ENCODE measurements at regions not wholly inside any gene's neighbourhood (a gene's known extent, or its start where the extent isn't known, plus 50 kb on each side); places are given as distances from the start of the nearest gene placed in this dataset.

DNA sequence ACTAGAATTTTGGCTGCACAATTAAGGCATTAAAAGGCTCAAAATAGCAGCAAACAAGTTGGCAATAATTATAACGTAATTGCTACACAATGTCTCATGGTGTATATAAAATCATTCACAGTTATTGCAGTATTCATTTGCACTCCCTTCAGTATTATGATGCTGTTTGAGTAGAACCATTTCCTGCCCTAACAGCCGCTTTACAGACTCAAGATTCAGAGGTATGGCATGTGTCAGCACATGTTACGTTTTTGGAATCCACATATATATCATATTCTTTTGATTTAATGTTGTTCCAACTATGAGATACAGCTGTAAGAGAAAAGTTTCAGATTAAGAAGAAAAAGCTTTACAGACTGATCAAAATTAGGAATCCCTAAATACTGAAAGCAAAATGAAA, 56.3 kb upstream of the NCKAP5 start:
- Histone ChIP-seq H3F3A (replicated peaks; ENCODE audit: low read depth) (no peaks in the 10 kb centered on the region), H3K36me3 (ENCODE audit: insufficient read depth) (no peaks in the 10 kb centered on the region), H3K27me3 (ENCODE audit: insufficient read depth) (no peaks in the 10 kb centered on the region), H4K20me1 (replicated peaks; ENCODE audit: insufficient read depth) (no peaks in the 10 kb centered on the region), H3K79me2 (replicated peaks; ENCODE audit: insufficient read depth) (no peaks in the 10 kb centered on the region), H3K27ac (ENCODE audit: low read depth) (no peak overlapping the region), H3K4me2 (no peak overlapping the region), H3K4me3 (no peak overlapping the region), H2AFZ (no peak overlapping the region), H3K9me2 (ENCODE audit: insufficient read depth) (peaks cover 8% of the 10 kb centered on the region; the same call in 1 of the 2 replicates), H3K4me1 (ENCODE audit: insufficient read depth) (peaks cover 13% of the 10 kb centered on the region)
- DNase-seq (ENCODE audit: low spot score) (no peak), ATAC-seq (no peak)
- TF ChIP-seq, protein P1, sequence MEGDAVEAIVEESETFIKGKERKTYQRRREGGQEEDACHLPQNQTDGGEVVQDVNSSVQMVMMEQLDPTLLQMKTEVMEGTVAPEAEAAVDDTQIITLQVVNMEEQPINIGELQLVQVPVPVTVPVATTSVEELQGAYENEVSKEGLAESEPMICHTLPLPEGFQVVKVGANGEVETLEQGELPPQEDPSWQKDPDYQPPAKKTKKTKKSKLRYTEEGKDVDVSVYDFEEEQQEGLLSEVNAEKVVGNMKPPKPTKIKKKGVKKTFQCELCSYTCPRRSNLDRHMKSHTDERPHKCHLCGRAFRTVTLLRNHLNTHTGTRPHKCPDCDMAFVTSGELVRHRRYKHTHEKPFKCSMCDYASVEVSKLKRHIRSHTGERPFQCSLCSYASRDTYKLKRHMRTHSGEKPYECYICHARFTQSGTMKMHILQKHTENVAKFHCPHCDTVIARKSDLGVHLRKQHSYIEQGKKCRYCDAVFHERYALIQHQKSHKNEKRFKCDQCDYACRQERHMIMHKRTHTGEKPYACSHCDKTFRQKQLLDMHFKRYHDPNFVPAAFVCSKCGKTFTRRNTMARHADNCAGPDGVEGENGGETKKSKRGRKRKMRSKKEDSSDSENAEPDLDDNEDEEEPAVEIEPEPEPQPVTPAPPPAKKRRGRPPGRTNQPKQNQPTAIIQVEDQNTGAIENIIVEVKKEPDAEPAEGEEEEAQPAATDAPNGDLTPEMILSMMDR (conservative IDR thresholded peaks at IDR 0.05; ENCODE audit: low read depth in 2 of 2) = no peak
- TF ChIP-seq, protein P2, sequence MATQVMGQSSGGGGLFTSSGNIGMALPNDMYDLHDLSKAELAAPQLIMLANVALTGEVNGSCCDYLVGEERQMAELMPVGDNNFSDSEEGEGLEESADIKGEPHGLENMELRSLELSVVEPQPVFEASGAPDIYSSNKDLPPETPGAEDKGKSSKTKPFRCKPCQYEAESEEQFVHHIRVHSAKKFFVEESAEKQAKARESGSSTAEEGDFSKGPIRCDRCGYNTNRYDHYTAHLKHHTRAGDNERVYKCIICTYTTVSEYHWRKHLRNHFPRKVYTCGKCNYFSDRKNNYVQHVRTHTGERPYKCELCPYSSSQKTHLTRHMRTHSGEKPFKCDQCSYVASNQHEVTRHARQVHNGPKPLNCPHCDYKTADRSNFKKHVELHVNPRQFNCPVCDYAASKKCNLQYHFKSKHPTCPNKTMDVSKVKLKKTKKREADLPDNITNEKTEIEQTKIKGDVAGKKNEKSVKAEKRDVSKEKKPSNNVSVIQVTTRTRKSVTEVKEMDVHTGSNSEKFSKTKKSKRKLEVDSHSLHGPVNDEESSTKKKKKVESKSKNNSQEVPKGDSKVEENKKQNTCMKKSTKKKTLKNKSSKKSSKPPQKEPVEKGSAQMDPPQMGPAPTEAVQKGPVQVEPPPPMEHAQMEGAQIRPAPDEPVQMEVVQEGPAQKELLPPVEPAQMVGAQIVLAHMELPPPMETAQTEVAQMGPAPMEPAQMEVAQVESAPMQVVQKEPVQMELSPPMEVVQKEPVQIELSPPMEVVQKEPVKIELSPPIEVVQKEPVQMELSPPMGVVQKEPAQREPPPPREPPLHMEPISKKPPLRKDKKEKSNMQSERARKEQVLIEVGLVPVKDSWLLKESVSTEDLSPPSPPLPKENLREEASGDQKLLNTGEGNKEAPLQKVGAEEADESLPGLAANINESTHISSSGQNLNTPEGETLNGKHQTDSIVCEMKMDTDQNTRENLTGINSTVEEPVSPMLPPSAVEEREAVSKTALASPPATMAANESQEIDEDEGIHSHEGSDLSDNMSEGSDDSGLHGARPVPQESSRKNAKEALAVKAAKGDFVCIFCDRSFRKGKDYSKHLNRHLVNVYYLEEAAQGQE (IDR thresholded peaks at IDR 0.05; ENCODE audit: unreplicated experiment) = no peak
- TF ChIP-seq, protein P3, sequence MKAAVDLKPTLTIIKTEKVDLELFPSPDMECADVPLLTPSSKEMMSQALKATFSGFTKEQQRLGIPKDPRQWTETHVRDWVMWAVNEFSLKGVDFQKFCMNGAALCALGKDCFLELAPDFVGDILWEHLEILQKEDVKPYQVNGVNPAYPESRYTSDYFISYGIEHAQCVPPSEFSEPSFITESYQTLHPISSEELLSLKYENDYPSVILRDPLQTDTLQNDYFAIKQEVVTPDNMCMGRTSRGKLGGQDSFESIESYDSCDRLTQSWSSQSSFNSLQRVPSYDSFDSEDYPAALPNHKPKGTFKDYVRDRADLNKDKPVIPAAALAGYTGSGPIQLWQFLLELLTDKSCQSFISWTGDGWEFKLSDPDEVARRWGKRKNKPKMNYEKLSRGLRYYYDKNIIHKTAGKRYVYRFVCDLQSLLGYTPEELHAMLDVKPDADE (IDR thresholded peaks at IDR 0.05) = no peak
- TF ChIP-seq STAT1 (IDR thresholded peaks at IDR 0.05; ENCODE audit: unreplicated experiment) (no peak), JUNB (IDR thresholded peaks at IDR 0.05; ENCODE audit: unreplicated experiment) (no peak), NANOG (IDR thresholded peaks at IDR 0.05; ENCODE audit: borderline replicate concordance) (no peak), POLR2AphosphoS5 (IDR thresholded peaks at IDR 0.05; ENCODE audit: low read depth) (no peak), ZNF114 (CRISPR knock-in tag; IDR thresholded peaks at IDR 0.05) (no peak), EZH2 (IDR thresholded peaks at IDR 0.05; ENCODE audit: low read depth, unreplicated experiment) (no peak), EZH2phosphoT487 (IDR thresholded peaks at IDR 0.05; ENCODE audit: unreplicated experiment) (no peak), CREB1 (CRISPR knock-in tag; IDR thresholded peaks at IDR 0.05; ENCODE audit: low read depth) (no peak), ZNF331 (CRISPR knock-in tag; IDR thresholded peaks at IDR 0.05; ENCODE audit: low read depth) (no peak)
- TF ChIP-seq, protein P4, sequence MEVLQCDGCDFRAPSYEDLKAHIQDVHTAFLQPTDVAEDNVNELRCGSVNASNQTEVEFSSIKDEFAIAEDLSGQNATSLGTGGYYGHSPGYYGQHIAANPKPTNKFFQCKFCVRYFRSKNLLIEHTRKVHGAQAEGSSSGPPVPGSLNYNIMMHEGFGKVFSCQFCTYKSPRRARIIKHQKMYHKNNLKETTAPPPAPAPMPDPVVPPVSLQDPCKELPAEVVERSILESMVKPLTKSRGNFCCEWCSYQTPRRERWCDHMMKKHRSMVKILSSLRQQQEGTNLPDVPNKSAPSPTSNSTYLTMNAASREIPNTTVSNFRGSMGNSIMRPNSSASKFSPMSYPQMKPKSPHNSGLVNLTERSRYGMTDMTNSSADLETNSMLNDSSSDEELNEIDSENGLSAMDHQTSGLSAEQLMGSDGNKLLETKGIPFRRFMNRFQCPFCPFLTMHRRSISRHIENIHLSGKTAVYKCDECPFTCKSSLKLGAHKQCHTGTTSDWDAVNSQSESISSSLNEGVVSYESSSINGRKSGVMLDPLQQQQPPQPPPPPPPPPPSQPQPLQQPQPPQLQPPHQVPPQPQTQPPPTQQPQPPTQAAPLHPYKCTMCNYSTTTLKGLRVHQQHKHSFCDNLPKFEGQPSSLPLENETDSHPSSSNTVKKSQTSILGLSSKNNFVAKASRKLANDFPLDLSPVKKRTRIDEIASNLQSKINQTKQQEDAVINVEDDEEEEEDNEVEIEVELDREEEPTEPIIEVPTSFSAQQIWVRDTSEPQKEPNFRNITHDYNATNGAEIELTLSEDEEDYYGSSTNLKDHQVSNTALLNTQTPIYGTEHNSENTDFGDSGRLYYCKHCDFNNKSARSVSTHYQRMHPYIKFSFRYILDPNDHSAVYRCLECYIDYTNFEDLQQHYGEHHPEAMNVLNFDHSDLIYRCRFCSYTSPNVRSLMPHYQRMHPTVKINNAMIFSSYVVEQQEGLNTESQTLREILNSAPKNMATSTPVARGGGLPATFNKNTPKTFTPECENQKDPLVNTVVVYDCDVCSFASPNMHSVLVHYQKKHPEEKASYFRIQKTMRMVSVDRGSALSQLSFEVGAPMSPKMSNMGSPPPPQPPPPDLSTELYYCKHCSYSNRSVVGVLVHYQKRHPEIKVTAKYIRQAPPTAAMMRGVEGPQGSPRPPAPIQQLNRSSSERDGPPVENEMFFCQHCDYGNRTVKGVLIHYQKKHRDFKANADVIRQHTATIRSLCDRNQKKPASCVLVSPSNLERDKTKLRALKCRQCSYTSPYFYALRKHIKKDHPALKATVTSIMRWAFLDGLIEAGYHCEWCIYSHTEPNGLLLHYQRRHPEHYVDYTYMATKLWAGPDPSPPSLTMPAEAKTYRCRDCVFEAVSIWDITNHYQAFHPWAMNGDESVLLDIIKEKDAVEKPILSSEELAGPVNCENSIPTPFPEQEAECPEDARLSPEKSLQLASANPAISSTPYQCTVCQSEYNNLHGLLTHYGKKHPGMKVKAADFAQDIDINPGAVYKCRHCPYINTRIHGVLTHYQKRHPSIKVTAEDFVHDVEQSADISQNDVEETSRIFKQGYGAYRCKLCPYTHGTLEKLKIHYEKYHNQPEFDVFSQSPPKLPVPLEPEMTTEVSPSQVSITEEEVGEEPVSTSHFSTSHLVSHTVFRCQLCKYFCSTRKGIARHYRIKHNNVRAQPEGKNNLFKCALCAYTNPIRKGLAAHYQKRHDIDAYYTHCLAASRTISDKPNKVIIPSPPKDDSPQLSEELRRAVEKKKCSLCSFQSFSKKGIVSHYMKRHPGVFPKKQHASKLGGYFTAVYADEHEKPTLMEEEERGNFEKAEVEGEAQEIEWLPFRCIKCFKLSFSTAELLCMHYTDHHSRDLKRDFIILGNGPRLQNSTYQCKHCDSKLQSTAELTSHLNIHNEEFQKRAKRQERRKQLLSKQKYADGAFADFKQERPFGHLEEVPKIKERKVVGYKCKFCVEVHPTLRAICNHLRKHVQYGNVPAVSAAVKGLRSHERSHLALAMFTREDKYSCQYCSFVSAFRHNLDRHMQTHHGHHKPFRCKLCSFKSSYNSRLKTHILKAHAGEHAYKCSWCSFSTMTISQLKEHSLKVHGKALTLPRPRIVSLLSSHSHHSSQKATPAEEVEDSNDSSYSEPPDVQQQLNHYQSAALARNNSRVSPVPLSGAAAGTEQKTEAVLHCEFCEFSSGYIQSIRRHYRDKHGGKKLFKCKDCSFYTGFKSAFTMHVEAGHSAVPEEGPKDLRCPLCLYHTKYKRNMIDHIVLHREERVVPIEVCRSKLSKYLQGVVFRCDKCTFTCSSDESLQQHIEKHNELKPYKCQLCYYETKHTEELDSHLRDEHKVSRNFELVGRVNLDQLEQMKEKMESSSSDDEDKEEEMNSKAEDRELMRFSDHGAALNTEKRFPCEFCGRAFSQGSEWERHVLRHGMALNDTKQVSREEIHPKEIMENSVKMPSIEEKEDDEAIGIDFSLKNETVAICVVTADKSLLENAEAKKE (CRISPR knock-in tag; IDR thresholded peaks at IDR 0.05) = no peak
- H3K27me3 Mint-ChIP-seq (ENCODE audit: insufficient read depth, low read depth, poor library complexity) = peaks cover 2% of the 10 kb centered on the region
- peaks cover 2% of the 10 kb centered on the region; the same call in 1 of the 3 replicates for H3K36me3 Mint-ChIP-seq (ENCODE audit: low read depth)
- H3K9me3 Mint-ChIP-seq = peaks cover 8% of the 10 kb centered on the region; the same call in 2 of the 3 replicates
- H3K4me3 Mint-ChIP-seq = no peak overlapping the region
- no peak overlapping the region for H3K27ac Mint-ChIP-seq
- H3K4me1 Mint-ChIP-seq = peaks cover 9% of the 10 kb centered on the region

All from GM23338 (cell line).